H4 (cell line): ENCODE measurements at regions not wholly inside any gene's neighbourhood (a gene's known extent, or its start where the extent isn't known, plus 50 kb on each side); places are given as distances from the start of the nearest gene placed in this dataset.

Source experiments
- DNase-seq: peaks from one replicate; pipeline ENCODE4 v3.0.0-alpha.2; 2015; ENCODE audit warnings: low spot score

- no peak for DNase-seq
These were observed 289.2 kb downstream of the FGF9 start for GRCh38 chr13:21960108-21960507.

- no peak for DNase-seq
These were observed 293.8 kb downstream of the FGF9 start for GRCh38 chr13:21964686-21965085.

- no peak for DNase-seq
These were observed 294.2 kb downstream of the FGF9 start for GRCh38 chr13:21965095-21965494.

GRCh38 chr13:21966014-21966413 is 295.1 kb downstream of the FGF9 start:
- no peak for DNase-seq

GRCh38 chr13:21967871-21968270 is 297.0 kb downstream of the FGF9 start:
- DNase-seq: no peak

- no peak for DNase-seq
These were observed 299.3 kb downstream of the FGF9 start for GRCh38 chr13:21970172-21970571.

GRCh38 chr13:21970918-21971317 is 300.0 kb downstream of the FGF9 start:
- DNase-seq: no peak

- DNase-seq: peak; percentile 16
These were observed 301.1 kb downstream of the FGF9 start for GRCh38 chr13:21971662-21972621.

- DNase-seq: no peak
These were observed 302.7 kb downstream of the FGF9 start for GRCh38 chr13:21973437-21974125.

GRCh38 chr13:21974741-21975140 is 303.9 kb downstream of the FGF9 start:
- DNase-seq: no peak

GRCh38 chr13:21976159-21976558 is 305.3 kb downstream of the FGF9 start:
- no peak for DNase-seq

- DNase-seq: no peak
These were observed 308.4 kb downstream of the FGF9 start for GRCh38 chr13:21979161-21979806.

- no peak for DNase-seq
These were observed 309.2 kb downstream of the FGF9 start for GRCh38 chr13:21980049-21980448.

- no peak for DNase-seq
These were observed 313.3 kb downstream of the FGF9 start for GRCh38 chr13:21984156-21984555.

- DNase-seq: no peak
These were observed 315.7 kb downstream of the FGF9 start for GRCh38 chr13:21986602-21987001.

GRCh38 chr13:21987793-21988192 is 316.9 kb downstream of the FGF9 start:
- no peak for DNase-seq

GRCh38 chr13:21988624-21989023 is 317.8 kb downstream of the FGF9 start:
- DNase-seq: no peak

GRCh38 chr13:21996049-21996448 is 325.2 kb downstream of the FGF9 start:
- no peak for DNase-seq

- no peak for DNase-seq
These were observed 326.9 kb downstream of the FGF9 start for GRCh38 chr13:21997726-21998125.

GRCh38 chr13:21998279-21998990 is 327.6 kb downstream of the FGF9 start:
- no peak for DNase-seq

GRCh38 chr13:21999666-22000065 is 328.8 kb downstream of the FGF9 start:
- DNase-seq: no peak

- no peak for DNase-seq
These were observed 329.3 kb downstream of the FGF9 start for GRCh38 chr13:22000191-22000590.
